Kidney (tissue), 13 donors: ENCODE measurements at regions not wholly inside any gene's neighbourhood (a gene's known extent, or its start where the extent isn't known, plus 50 kb on each side); places are given as distances from the start of the nearest gene placed in this dataset.

ENCODE experiments used
- DNase-seq, 5 donors: peaks; one replicate each; pipeline ENCODE4 v3.0.0-alpha.2; 2013 to 2020
- FAIRE-seq: peaks from 2 replicates; lab custom pipeline; 2012; peaks lifted over from hg19 to GRCh38; lab: Jason Lieb, UNC
- H3K27ac ChIP-seq, 2 donors: one replicate each; pipeline ENCODE4 v1.7.0; 2013; ENCODE audit warnings: low read depth in 2 of 2, low read length in 2 of 2, inconsistent platforms in 1 of 2
- H3K27me3 ChIP-seq: one replicate; pipeline ENCODE4 v1.7.1; 2013; ENCODE audit warnings: low read length, inconsistent platforms; ENCODE audit not compliant: control insufficient read depth, insufficient read depth
- H3K36me3 ChIP-seq, 3 donors: one replicate each; pipeline versions ENCODE4 v1.7.0 to v1.7.1; 2013; ENCODE audit warnings: low read length in 3 of 3, control low read depth in 1 of 3, inconsistent platforms in 1 of 3; ENCODE audit not compliant: insufficient read depth in 3 of 3, control insufficient read depth in 2 of 3
- H3K4me1 ChIP-seq, 3 donors: one replicate each; pipeline versions ENCODE4 v1.7.0 to v1.7.1; 2013; ENCODE audit warnings: low read length in 3 of 3, inconsistent platforms in 1 of 3, low read depth in 1 of 3; ENCODE audit not compliant: control insufficient read depth in 2 of 3, insufficient read depth in 2 of 3
- H3K4me3 ChIP-seq, 3 donors: one replicate each; pipeline versions ENCODE4 v1.7.0 to v1.8.1; 2013; ENCODE audit warnings: low read length in 3 of 3, control low read depth in 1 of 3, inconsistent platforms in 1 of 3
- H3K9ac ChIP-seq, 3 donors: one replicate each; pipeline versions ENCODE4 v1.7.0 to v1.7.1; 2013; ENCODE audit warnings: low read length in 3 of 3, control low read depth in 1 of 3, inconsistent platforms in 1 of 3
- H3K9me3 ChIP-seq, 3 donors: one replicate each; pipeline versions ENCODE4 v1.7.0 to v1.7.1; 2013; ENCODE audit warnings: low read length in 3 of 3, control low read depth in 1 of 3, inconsistent platforms in 1 of 3; ENCODE audit not compliant: control insufficient read depth in 2 of 3, insufficient read depth in 1 of 3
- CTCF ChIP-seq: IDR thresholded peaks from 3 replicates; pipeline ENCODE4 v1.5.1; 2012; ENCODE audit warnings: mild to moderate bottlenecking, moderate library complexity, borderline replicate concordance; ENCODE audit not compliant: insufficient read depth; ENCODE audit errors: extremely low read depth
- intact Hi-C: fragments of 100-400 bp; cut with DNase I; formaldehyde crosslinking; loops from one replicate; pipeline ENCODE4 v1.11.1; 2022
- donor health status: control.
- donor health status: control.
- donor health status: control.
- donor health status: control.
- donor health status: control.
- donor health status: DM: yes; HTN: yes; CAD: no.
- donor health status: Normal renal cell carcinoma (clear cell type).

DNA sequence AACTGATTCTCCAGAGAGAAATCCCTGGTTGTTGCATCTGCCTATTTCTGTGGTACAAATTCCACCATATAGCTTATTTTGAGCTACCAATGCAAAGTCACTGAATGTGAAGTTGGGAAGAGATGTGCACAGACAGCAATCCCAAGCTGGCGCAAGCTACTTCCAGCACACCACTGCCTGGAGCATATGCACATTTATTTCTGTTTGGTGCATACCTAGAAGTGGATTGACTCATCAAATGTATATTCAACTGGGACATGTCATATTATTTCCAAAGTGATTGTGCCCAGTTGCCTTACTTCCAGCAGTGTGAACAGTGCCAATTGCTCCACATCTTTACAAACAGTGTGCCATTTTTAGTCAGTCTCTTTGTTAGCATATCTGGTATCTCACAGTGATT, 58.2 kb upstream of the PLD5 start:
- no peaks in the 10 kb centered on the region for H3K4me1 ChIP-seq
- H3K9me3 ChIP-seq, result no peaks in the 10 kb centered on the region
- DNase-seq (no peak), FAIRE-seq (no peak)
- H3K27ac ChIP-seq, result no peak overlapping the region
- no peaks in the 10 kb centered on the region for H3K27me3 ChIP-seq
- no peak overlapping the region for H3K4me3 ChIP-seq
- no peak for TF ChIP-seq CTCF
- intact Hi-C loops, result no loop called here
- no peaks in the 10 kb centered on the region for H3K36me3 ChIP-seq
- H3K9ac ChIP-seq, result no peak overlapping the region

DNA sequence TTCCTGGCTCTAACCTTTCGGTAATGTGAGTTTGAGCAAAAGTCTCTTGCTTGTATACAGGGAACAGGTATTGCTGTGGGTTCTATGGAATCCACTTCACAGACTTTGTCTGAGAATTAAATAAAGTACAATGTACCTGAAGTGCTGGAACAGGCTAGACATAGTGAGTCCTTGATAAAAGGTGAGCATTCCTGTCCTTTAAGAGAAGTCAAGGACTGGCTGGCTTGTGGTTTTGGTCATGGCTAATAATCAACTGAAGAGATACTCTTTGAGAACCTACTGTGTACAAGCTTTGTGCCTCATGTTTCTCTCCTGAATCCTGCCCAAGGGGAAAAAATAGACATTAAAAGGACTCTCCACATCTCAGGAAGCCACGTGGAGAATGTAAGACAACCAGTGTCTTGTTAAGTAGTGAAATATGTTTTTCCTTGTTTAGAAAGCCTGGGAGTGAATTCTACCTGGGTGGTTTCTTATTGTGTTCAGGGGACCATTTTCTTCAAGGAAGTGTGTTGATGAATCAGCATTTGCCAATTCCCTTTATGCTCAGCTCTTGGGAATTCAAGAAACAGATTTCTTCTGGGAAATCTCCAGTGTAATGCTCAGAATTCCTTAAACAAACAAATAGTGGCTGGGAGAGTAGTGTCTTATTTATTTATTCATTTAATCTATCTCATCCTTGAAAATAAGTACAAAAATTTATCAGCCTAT, 55.2 kb upstream of the PLD5 start:
- H3K9ac ChIP-seq, result no peak overlapping the region
- no peaks in the 10 kb centered on the region for H3K4me1 ChIP-seq
- no peaks in the 10 kb centered on the region for H3K27me3 ChIP-seq
- H3K4me3 ChIP-seq, result no peak overlapping the region
- DNase-seq (no peak), FAIRE-seq (no peak)
- intact Hi-C loops, result no loop called here
- peaks cover 0 to 4% (median 0%) of the 10 kb centered on the region in 3 donors for H3K9me3 ChIP-seq
- no peak for TF ChIP-seq CTCF
- H3K36me3 ChIP-seq, result no peaks in the 10 kb centered on the region
- H3K27ac ChIP-seq, result no peak overlapping the region
